ENCODE measurements at regions not wholly inside any gene's neighbourhood (a gene's known extent, or its start where the extent isn't known, plus 50 kb on each side); places are given as distances from the start of the nearest gene placed in this dataset.

GRCh38 chr9:74281674-74282073 lies 215.5 kb upstream of the RORB start:
- Histone ChIP-seq H3K36me3 (ENCODE audit: control insufficient read depth, insufficient read depth, low read length) (no peaks in the 10 kb centered on the region), H3K27me3 (ENCODE audit: control insufficient read depth, insufficient read depth, low read length) (no peaks in the 10 kb centered on the region), H3K4me3 (ENCODE audit: low read length) (no peak overlapping the region), H3K9me3 (ENCODE audit: control insufficient read depth, low read depth, low read length) (no peaks in the 10 kb centered on the region), H3K27ac (ENCODE audit: low read length) (no peak overlapping the region), H3K4me1 (ENCODE audit: control insufficient read depth, insufficient read depth, low read length) (no peaks in the 10 kb centered on the region)
- DNase-seq: no peak
- WGBS (ENCODE audit: insufficient coverage, low lambda C conversion rate): no CpG with 5 or more reads among the region's 1 CpG

- no peaks in the 10 kb centered on the region for H3K9me3 ChIP-seq (ENCODE audit: control insufficient read depth, low read depth, low read length)
- H3K4me1 ChIP-seq (ENCODE audit: control insufficient read depth, insufficient read depth, low read length): no peaks in the 10 kb centered on the region
- DNase-seq: no peak
- no peaks in the 10 kb centered on the region for H3K36me3 ChIP-seq (ENCODE audit: control insufficient read depth, insufficient read depth, low read length)
- no peaks in the 10 kb centered on the region for H3K27me3 ChIP-seq (ENCODE audit: control insufficient read depth, insufficient read depth, low read length)
- no CpG with 5 or more reads among the region's 1 CpG for WGBS (ENCODE audit: insufficient coverage, low lambda C conversion rate)
- no peak overlapping the region for H3K27ac ChIP-seq (ENCODE audit: low read length)
- H3K4me3 ChIP-seq (ENCODE audit: low read length): no peak overlapping the region
These were observed 214.4 kb upstream of the RORB start for GRCh38 chr9:74282526-74283253.

- Histone ChIP-seq H3K4me3 (ENCODE audit: low read length) (no peak overlapping the region), H3K36me3 (ENCODE audit: control insufficient read depth, insufficient read depth, low read length) (no peaks in the 10 kb centered on the region), H3K9me3 (ENCODE audit: control insufficient read depth, low read depth, low read length) (no peaks in the 10 kb centered on the region), H3K27me3 (ENCODE audit: control insufficient read depth, insufficient read depth, low read length) (no peaks in the 10 kb centered on the region), H3K27ac (ENCODE audit: low read length) (no peak overlapping the region), H3K4me1 (ENCODE audit: control insufficient read depth, insufficient read depth, low read length) (no peaks in the 10 kb centered on the region)
- WGBS (ENCODE audit: insufficient coverage, low lambda C conversion rate): 70% methylated on average over 3 of the region's 11 CpGs
- DNase-seq: no peak
These were observed 212.3 kb upstream of the RORB start for GRCh38 chr9:74284581-74285450.

- DNase-seq: no peak
- WGBS (ENCODE audit: insufficient coverage, low lambda C conversion rate): no CpG with 5 or more reads among the region's 2 CpGs
- Histone ChIP-seq H3K27ac (ENCODE audit: low read length) (no peak overlapping the region), H3K36me3 (ENCODE audit: control insufficient read depth, insufficient read depth, low read length) (no peaks in the 10 kb centered on the region), H3K9me3 (ENCODE audit: control insufficient read depth, low read depth, low read length) (no peaks in the 10 kb centered on the region), H3K4me3 (ENCODE audit: low read length) (no peak overlapping the region), H3K4me1 (ENCODE audit: control insufficient read depth, insufficient read depth, low read length) (no peaks in the 10 kb centered on the region), H3K27me3 (ENCODE audit: control insufficient read depth, insufficient read depth, low read length) (no peaks in the 10 kb centered on the region)
These were observed 203.7 kb upstream of the RORB start for GRCh38 chr9:74293479-74293878.

- Histone ChIP-seq H3K9me3 (ENCODE audit: control insufficient read depth, low read depth, low read length) (no peaks in the 10 kb centered on the region), H3K36me3 (ENCODE audit: control insufficient read depth, insufficient read depth, low read length) (no peaks in the 10 kb centered on the region), H3K4me3 (ENCODE audit: low read length) (no peak overlapping the region), H3K27ac (ENCODE audit: low read length) (no peak overlapping the region), H3K27me3 (ENCODE audit: control insufficient read depth, insufficient read depth, low read length) (no peaks in the 10 kb centered on the region), H3K4me1 (ENCODE audit: control insufficient read depth, insufficient read depth, low read length) (no peaks in the 10 kb centered on the region)
- 100% methylated on average over 1 of the region's 6 CpGs for WGBS (ENCODE audit: insufficient coverage, low lambda C conversion rate)
- DNase-seq: no peak
These were observed 193.2 kb upstream of the RORB start for GRCh38 chr9:74303945-74304344.

- no peaks in the 10 kb centered on the region for H3K36me3 ChIP-seq (ENCODE audit: control insufficient read depth, insufficient read depth, low read length)
- H3K27ac ChIP-seq (ENCODE audit: low read length): no peak overlapping the region
- no peak for DNase-seq
- H3K4me1 ChIP-seq (ENCODE audit: control insufficient read depth, insufficient read depth, low read length): no peaks in the 10 kb centered on the region
- 70% methylated on average over 1 of the region's 1 CpG for WGBS (ENCODE audit: insufficient coverage, low lambda C conversion rate)
- no peaks in the 10 kb centered on the region for H3K27me3 ChIP-seq (ENCODE audit: control insufficient read depth, insufficient read depth, low read length)
- no peaks in the 10 kb centered on the region for H3K9me3 ChIP-seq (ENCODE audit: control insufficient read depth, low read depth, low read length)
- no peak overlapping the region for H3K4me3 ChIP-seq (ENCODE audit: low read length)
These were observed 192.5 kb upstream of the RORB start for GRCh38 chr9:74304598-74304997.

GRCh38 chr9:74309654-74310053 lies 187.5 kb upstream of the RORB start:
- Histone ChIP-seq H3K27me3 (ENCODE audit: control insufficient read depth, insufficient read depth, low read length) (no peaks in the 10 kb centered on the region), H3K4me3 (ENCODE audit: low read length) (no peak overlapping the region), H3K27ac (ENCODE audit: low read length) (no peak overlapping the region), H3K4me1 (ENCODE audit: control insufficient read depth, insufficient read depth, low read length) (no peaks in the 10 kb centered on the region), H3K36me3 (ENCODE audit: control insufficient read depth, insufficient read depth, low read length) (no peaks in the 10 kb centered on the region), H3K9me3 (ENCODE audit: control insufficient read depth, low read depth, low read length) (no peaks in the 10 kb centered on the region)
- no peak for DNase-seq
- no CpG with 5 or more reads among the region's 2 CpGs for WGBS (ENCODE audit: insufficient coverage, low lambda C conversion rate)

GRCh38 chr9:74317235-74317634 lies 179.9 kb upstream of the RORB start:
- Histone ChIP-seq H3K9me3 (ENCODE audit: control insufficient read depth, low read depth, low read length) (no peaks in the 10 kb centered on the region), H3K4me1 (ENCODE audit: control insufficient read depth, insufficient read depth, low read length) (no peaks in the 10 kb centered on the region), H3K36me3 (ENCODE audit: control insufficient read depth, insufficient read depth, low read length) (no peaks in the 10 kb centered on the region), H3K27me3 (ENCODE audit: control insufficient read depth, insufficient read depth, low read length) (no peaks in the 10 kb centered on the region), H3K4me3 (ENCODE audit: low read length) (no peak overlapping the region), H3K27ac (ENCODE audit: low read length) (no peak overlapping the region)
- no CpG with 5 or more reads among the region's 1 CpG for WGBS (ENCODE audit: insufficient coverage, low lambda C conversion rate)
- DNase-seq: no peak

- Histone ChIP-seq H3K27me3 (ENCODE audit: control insufficient read depth, insufficient read depth, low read length) (no peaks in the 10 kb centered on the region), H3K4me1 (ENCODE audit: control insufficient read depth, insufficient read depth, low read length) (no peaks in the 10 kb centered on the region), H3K36me3 (ENCODE audit: control insufficient read depth, insufficient read depth, low read length) (no peaks in the 10 kb centered on the region), H3K4me3 (ENCODE audit: low read length) (no peak overlapping the region), H3K27ac (ENCODE audit: low read length) (no peak overlapping the region), H3K9me3 (ENCODE audit: control insufficient read depth, low read depth, low read length) (no peaks in the 10 kb centered on the region)
- WGBS (ENCODE audit: insufficient coverage, low lambda C conversion rate): no CpG with 5 or more reads among the region's 2 CpGs
- no peak for DNase-seq
These were observed 175.7 kb upstream of the RORB start for GRCh38 chr9:74321396-74321795.

GRCh38 chr9:74322661-74323314 lies 174.3 kb upstream of the RORB start:
- Histone ChIP-seq H3K27ac (ENCODE audit: low read length) (no peak overlapping the region), H3K27me3 (ENCODE audit: control insufficient read depth, insufficient read depth, low read length) (no peaks in the 10 kb centered on the region), H3K4me1 (ENCODE audit: control insufficient read depth, insufficient read depth, low read length) (no peaks in the 10 kb centered on the region), H3K9me3 (ENCODE audit: control insufficient read depth, low read depth, low read length) (no peaks in the 10 kb centered on the region), H3K36me3 (ENCODE audit: control insufficient read depth, insufficient read depth, low read length) (no peaks in the 10 kb centered on the region), H3K4me3 (ENCODE audit: low read length) (no peak overlapping the region)
- 43% methylated on average over 1 of the region's 3 CpGs for WGBS (ENCODE audit: insufficient coverage, low lambda C conversion rate)
- peak in 1 of 2 donors; percentile 5 for DNase-seq

All from large intestine (tissue), 3 donors.